Vagina (tissue), 2 donors: ENCODE measurements at regions not wholly inside any gene's neighbourhood (a gene's known extent, or its start where the extent isn't known, plus 50 kb on each side); places are given as distances from the start of the nearest gene placed in this dataset.

Experiments used
- DNase-seq, 2 donors: peaks; one replicate each; pipeline ENCODE4 v3.0.0-alpha.2; 2017; ENCODE audit errors: extremely low spot score in 2 of 2
- H3K27ac ChIP-seq: fragments of 200-600 bp; sonication (generic); one replicate; pipeline ENCODE4 v1.5.1; 2019
- H3K27me3 ChIP-seq: fragments of 200-600 bp; sonication (generic); one replicate; pipeline ENCODE4 v1.5.1; 2019
- H3K36me3 ChIP-seq, 2 donors: fragments of 200-600 bp; sonication (generic); one replicate each; pipeline ENCODE4 v1.5.1; 2017 to 2019
- H3K4me1 ChIP-seq: fragments of 200-600 bp; sonication (generic); one replicate; pipeline ENCODE4 v1.5.1; 2019
- H3K4me3 ChIP-seq, 2 donors: fragments of 200-600 bp; sonication (generic); 1 replicate in 1 of 2; 2 replicates in 1 of 2; pipeline ENCODE4 v1.5.1; 2016 to 2019
- H3K9me3 ChIP-seq: fragments of 200-600 bp; sonication (generic); one replicate; pipeline ENCODE4 v1.5.1; 2019
- CTCF ChIP-seq, 3 experiments: fragments of 450-650 bp in 2 of 3; fragments of 200-600 bp in 1 of 3; sonication (generic) in 1 of 3; IDR thresholded peaks; one replicate each; pipeline ENCODE4 v1.5.1; 2017 to 2019; ENCODE audit warnings: antibody characterized with exemption in 3 of 3, mild to moderate bottlenecking in 2 of 3, moderate library complexity in 2 of 3
- POLR2A ChIP-seq, 2 donors: fragments of 450-650 bp; IDR thresholded peaks; one replicate each; pipeline ENCODE4 v1.6.1; 2017; ENCODE audit warnings: antibody characterized with exemption in 2 of 2, mild to moderate bottlenecking in 2 of 2, moderate library complexity in 2 of 2
- POLR2AphosphoS5 ChIP-seq, 2 donors: sonication (generic); formaldehyde crosslinking; IDR thresholded peaks; one replicate each; pipeline ENCODE4 v1.9.0; 2017; ENCODE audit warnings: antibody characterized with exemption in 2 of 2, mild to moderate bottlenecking in 2 of 2, low read depth in 1 of 2; ENCODE audit not compliant: insufficient read depth in 1 of 2
- intact Hi-C: fragments of 100-400 bp; cut with DNase I; formaldehyde crosslinking; loops from one replicate; pipeline ENCODE4 v1.15.1; 2023

- H3K36me3 ChIP-seq = no peaks in the 10 kb centered on the region
- H3K4me1 ChIP-seq = no peaks in the 10 kb centered on the region
- no peaks in the 10 kb centered on the region for H3K9me3 ChIP-seq
- H3K4me3 ChIP-seq = no peak overlapping the region
- intact Hi-C loops = no loop called here
- no peak for DNase-seq
- H3K27ac ChIP-seq = no peak overlapping the region
- TF ChIP-seq POLR2AphosphoS5 (IDR thresholded peaks at IDR 0.05; ENCODE audit: insufficient read depth in 1 of 2, low read depth in 1 of 2) (no peak), POLR2A (IDR thresholded peaks at IDR 0.05) (no peak), CTCF (IDR thresholded peaks at IDR 0.05) (no peak)
- no peaks in the 10 kb centered on the region for H3K27me3 ChIP-seq
Measured at GRCh38 chr5:74460694-74461093, 179.8 kb downstream of the ENC1 start.

GRCh38 chr5:74459984-74460383, 180.5 kb downstream of the ENC1 start:
- intact Hi-C loops = no loop called here

GRCh38 chr5:74457876-74458275, 182.7 kb downstream of the ENC1 start:
- no peak overlapping the region for H3K4me3 ChIP-seq
- H3K27ac ChIP-seq = no peak overlapping the region
- DNase-seq = no peak
- no peaks in the 10 kb centered on the region for H3K36me3 ChIP-seq
- intact Hi-C loops = no loop called here
- no peaks in the 10 kb centered on the region for H3K9me3 ChIP-seq
- H3K4me1 ChIP-seq = no peaks in the 10 kb centered on the region
- H3K27me3 ChIP-seq = no peaks in the 10 kb centered on the region
- TF ChIP-seq CTCF (IDR thresholded peaks at IDR 0.05) (no peak), POLR2A (IDR thresholded peaks at IDR 0.05) (no peak), POLR2AphosphoS5 (IDR thresholded peaks at IDR 0.05; ENCODE audit: insufficient read depth in 1 of 2, low read depth in 1 of 2) (no peak)

More at GRCh38 chr5:74459984-74460383, 180.5 kb downstream of the ENC1 start:
- no peak for DNase-seq
- no peak for TF ChIP-seq POLR2A (IDR thresholded peaks at IDR 0.05)
- TF ChIP-seq CTCF (IDR thresholded peaks at IDR 0.05) = no peak
- TF ChIP-seq POLR2AphosphoS5 (IDR thresholded peaks at IDR 0.05; ENCODE audit: insufficient read depth in 1 of 2, low read depth in 1 of 2) = no peak
- H3K4me3 ChIP-seq = no peak overlapping the region
- H3K9me3 ChIP-seq = no peaks in the 10 kb centered on the region
- H3K36me3 ChIP-seq = no peaks in the 10 kb centered on the region
- H3K27me3 ChIP-seq = no peaks in the 10 kb centered on the region
- no peak overlapping the region for H3K27ac ChIP-seq
- H3K4me1 ChIP-seq = no peaks in the 10 kb centered on the region

- no peak for TF ChIP-seq POLR2A (IDR thresholded peaks at IDR 0.05)
- no peak for TF ChIP-seq CTCF (IDR thresholded peaks at IDR 0.05)
- no peak for TF ChIP-seq POLR2AphosphoS5 (IDR thresholded peaks at IDR 0.05; ENCODE audit: insufficient read depth in 1 of 2, low read depth in 1 of 2)
- H3K27ac ChIP-seq = no peak overlapping the region
- no peak overlapping the region for H3K4me3 ChIP-seq
- intact Hi-C loops = loop anchor here (2.0 kb wide), 1 partner anchor 74 kb away; no protein-coding TSS in a partner anchor
- H3K4me1 ChIP-seq = no peaks in the 10 kb centered on the region
- no peaks in the 10 kb centered on the region for H3K36me3 ChIP-seq
- DNase-seq = no peak
- H3K9me3 ChIP-seq = no peaks in the 10 kb centered on the region
- no peaks in the 10 kb centered on the region for H3K27me3 ChIP-seq
Measured at GRCh38 chr5:74454263-74455030, 186.1 kb downstream of the ENC1 start.

GRCh38 chr5:74452856-74453255, 187.7 kb downstream of the ENC1 start:
- H3K27me3 ChIP-seq = no peaks in the 10 kb centered on the region
- H3K9me3 ChIP-seq = no peaks in the 10 kb centered on the region
- no peak for TF ChIP-seq CTCF (IDR thresholded peaks at IDR 0.05)
- no peak for TF ChIP-seq POLR2AphosphoS5 (IDR thresholded peaks at IDR 0.05; ENCODE audit: insufficient read depth in 1 of 2, low read depth in 1 of 2)
- DNase-seq = no peak
- H3K27ac ChIP-seq = no peak overlapping the region
- no peaks in the 10 kb centered on the region for H3K36me3 ChIP-seq
- H3K4me1 ChIP-seq = no peaks in the 10 kb centered on the region
- intact Hi-C loops = no loop called here
- no peak overlapping the region for H3K4me3 ChIP-seq
